HG03354 (cell line): ENCODE measurements at regions not wholly inside any gene's neighbourhood (a gene's known extent, or its start where the extent isn't known, plus 50 kb on each side); places are given as distances from the start of the nearest gene placed in this dataset.

ENCODE experiments used
- ATAC-seq: cut with Tn5 transposase; IDR thresholded peaks from one replicate; pipeline ENCODE4 v1.9.1; 2021; ENCODE audit warnings: mild to moderate bottlenecking; ENCODE audit not compliant: unreplicated experiment, poor library complexity, severe bottlenecking

GRCh38 chr20:11054266-11054993, 380.6 kb upstream of the JAG1 start:
- no peak for ATAC-seq

DNA sequence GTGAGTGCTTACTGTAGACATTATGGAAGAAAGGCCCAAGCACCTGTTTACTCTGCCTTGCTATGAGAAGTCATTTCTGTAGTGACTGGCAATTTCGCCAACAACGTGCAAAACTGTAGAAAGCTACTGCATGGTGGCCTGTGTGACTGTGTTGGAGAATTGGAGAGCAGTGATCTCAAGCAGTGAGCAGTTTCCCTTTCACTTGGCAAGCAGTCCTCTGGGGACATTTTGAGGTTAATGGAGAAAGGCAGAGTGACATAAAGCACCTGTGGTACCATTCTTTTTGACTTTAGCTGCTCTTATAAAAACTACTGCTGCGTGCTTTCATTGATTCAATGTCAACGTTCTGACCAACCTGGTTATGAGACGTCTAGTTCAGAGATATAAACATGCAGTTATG, 382.6 kb upstream of the JAG1 start:
- ATAC-seq = no peak

DNA sequence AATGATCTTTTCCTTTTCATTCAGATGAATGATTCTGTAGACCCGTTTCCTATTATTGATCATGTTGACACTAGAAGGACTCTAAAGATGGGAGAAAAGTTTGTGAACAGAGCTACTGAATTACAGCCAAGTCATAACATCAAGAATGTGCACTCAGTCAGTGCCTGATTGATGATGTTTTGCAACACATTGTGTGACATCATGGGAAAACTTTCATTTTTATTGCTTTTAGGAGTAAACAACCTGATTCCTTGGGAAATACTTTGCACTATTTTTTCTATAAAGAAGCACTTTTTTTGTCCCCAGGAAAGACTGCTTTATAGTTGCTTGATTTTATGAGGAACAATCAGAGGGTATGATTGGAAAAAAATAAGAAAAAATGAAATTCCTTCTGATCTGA, 383.8 kb upstream of the JAG1 start:
- no peak for ATAC-seq

- ATAC-seq = no peak
These were observed 385.9 kb upstream of the JAG1 start for GRCh38 chr20:11059659-11060058.

DNA sequence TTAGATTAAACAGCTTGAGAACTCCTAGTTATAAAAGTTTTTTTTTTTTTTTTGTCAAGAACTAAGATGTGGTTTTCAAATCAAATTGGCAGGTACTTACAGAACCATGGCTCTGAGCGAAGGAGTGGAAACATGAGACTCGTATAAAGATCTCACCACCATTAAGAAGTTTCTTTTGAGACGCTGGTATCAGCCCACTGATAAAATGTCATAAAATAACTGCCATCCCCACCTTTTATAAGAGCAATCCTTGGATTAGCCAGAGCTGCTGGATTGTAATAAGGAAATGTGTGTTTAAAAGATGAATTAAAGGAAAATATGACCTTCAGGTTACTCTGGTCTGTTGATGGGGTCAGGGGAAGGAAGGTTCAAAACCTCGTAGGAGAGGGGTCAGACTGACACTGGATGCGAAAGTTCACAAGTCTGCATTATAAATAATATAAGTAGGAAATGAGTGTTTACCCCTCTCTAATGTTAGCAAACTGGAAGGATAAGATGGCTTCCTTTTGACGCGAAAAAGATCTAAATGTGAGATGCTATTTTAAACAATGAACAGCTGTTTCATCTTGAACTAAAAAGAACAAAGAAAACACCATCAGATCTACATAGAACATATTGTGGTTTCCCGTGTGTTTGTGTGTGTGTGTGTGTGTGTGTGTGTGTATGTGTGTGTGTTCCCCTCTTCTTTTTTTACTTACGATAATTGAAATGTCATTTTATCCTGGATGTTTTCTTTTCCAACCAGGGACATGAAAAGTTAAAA, 386.8 kb upstream of the JAG1 start:
- no peak for ATAC-seq

DNA sequence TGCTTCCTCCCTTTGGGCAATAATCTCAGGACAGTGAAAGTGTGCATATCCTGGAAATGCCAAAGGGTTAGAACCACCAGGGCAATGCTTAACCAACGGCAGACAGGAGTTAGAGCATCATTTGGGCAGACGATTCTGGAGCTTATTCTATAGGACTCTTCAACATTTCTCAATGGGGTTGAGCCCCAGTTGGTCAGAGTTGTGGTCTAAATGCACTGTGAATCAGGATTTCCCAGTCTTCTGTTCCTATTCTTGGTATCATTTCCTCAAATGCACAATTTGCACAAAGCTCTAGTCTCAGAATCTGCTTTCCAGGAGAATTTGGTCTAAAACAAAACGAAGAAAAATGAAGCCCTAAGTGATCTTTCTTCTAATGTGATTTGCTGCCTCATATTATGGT, 389.6 kb upstream of the JAG1 start:
- no peak for ATAC-seq

DNA sequence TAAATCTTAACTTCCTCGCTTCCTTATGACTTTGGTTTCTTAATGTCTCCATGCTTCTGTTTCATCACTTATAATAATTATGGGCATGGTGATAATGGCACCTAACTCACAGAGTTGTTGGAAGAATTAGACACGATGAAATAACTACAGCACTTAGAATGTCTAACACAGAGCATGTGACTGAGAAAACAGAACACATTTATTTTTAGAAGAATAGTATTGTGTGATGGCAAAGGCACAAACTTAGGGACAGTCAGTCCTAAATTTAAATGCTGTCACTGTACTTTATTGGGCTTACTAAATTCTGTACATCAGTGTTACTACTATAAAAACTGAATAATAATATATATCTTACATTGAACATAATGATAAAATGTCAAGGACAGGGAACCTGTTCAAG, 391.1 kb upstream of the JAG1 start:
- ATAC-seq = no peak

DNA sequence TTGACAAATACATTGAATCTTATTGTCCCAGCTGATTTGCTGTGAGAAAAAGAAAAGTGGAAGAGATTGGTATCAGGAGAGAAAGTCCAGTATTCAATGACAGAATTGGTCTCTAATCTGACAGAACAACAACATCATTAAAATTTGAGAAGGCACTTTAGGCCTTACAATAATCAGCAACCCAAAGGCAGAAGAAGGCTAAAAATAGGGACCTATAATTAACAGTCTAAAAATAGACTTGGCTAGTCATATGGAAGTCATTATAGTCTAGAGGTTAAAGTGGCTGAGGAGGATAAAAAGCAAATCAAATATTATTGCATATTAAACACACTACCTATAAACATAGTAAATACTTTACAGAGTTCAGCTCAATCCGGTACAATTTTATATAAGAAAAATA, 393.6 kb upstream of the JAG1 start:
- ATAC-seq = no peak

- ATAC-seq = no peak
These were observed 399.2 kb upstream of the JAG1 start for GRCh38 chr20:11072982-11073381.

DNA sequence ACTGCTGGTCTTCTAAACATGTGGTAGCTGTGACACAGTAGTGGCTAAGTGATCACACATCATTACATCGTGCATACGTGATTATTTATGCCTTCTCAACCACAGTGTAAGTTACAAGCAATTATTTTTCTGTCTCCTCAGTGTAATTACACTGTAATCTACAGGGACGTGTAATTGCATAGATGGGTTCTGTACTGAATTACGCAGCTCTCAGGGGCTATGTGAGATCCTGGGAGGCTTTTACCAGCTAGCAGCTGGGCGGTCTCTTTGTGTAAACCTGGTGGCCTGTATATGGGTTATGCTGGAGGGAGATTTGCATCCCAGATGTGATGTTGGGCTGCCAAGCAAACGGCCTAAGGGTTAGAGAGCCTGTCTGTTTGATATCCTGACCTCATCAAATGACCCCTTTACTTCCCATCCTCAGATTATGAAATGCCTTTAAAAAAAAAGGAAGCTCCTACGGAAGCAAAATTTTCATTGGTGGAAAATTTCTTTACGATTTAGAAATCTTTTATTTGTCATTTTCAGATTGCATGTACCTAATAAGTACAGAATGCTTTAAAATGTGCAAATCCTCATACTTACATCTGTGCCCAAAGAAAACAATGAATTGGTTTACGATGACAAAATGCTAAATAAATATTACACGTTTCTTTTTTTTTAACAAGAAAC, 402.8 kb upstream of the JAG1 start:
- no peak for ATAC-seq

DNA sequence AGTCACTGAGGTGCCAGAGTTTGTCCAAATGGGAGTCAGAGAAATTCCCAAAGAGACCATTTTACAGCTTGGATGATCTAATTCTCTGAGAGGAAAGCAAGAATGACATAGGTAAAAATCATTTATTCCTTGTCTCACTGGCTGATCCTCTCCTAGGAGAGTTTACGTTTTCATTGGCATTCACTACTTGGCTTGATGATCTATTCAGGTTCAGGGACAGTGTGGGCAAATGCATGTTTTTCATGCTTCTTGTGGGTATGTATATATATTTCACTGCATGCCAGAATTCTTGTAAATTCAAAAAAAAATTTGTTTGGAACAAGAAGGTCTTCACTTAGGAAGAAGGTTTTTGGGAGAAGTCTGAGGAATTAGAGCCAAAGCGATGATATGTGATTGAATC, 403.4 kb upstream of the JAG1 start:
- no peak for ATAC-seq

- no peak for ATAC-seq
These were observed 406.2 kb upstream of the JAG1 start for GRCh38 chr20:11080010-11080409.

DNA sequence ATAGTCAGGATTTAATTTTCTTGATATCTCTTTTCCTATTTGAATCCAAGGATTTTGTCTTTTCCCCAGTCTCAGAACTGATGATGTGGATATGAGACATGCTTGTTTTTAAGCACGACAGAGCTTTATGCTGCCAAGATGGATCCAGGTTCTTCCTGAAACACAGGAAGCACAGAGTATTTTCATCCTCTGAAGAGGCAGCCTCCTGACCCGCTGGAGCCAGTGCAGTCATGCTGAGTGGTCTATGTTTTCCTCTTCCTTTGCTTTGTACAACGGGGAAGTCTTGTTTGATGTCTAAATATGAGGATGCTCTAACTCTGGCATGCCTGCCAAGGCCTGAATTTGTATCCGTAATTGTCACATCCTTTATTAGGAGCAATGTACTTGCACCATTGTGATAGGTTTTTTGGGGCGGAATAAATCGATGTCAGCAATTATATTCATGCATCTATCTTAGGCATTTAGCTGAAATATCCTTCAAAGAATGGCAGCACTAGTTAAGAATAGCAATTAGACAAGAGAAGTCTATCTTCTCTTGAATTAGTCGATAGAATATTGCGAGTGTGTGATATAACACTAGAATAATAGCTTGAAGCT, 407.1 kb upstream of the JAG1 start:
- ATAC-seq = no peak

DNA sequence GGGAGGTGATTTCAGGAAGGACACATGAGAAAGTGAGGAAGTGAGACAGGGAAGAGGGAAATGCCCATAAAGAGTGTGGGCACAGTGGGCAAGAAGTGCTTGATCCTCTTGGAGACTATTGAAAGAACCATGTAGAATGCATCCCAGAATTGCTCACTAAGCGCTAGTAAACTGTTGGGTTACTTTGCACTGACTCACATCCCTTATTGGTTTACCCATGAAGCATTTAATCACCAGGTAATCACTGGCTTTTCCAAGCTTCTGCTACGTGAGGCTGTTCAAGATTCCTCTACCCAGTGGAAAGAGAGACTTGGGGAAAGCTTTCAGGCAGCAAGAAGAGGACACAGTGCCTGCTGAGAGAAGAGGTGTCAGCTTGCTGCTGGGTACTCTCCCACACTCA, 410.0 kb upstream of the JAG1 start:
- ATAC-seq = no peak

GRCh38 chr20:11084508-11084907, 410.7 kb upstream of the JAG1 start:
- ATAC-seq = no peak

DNA sequence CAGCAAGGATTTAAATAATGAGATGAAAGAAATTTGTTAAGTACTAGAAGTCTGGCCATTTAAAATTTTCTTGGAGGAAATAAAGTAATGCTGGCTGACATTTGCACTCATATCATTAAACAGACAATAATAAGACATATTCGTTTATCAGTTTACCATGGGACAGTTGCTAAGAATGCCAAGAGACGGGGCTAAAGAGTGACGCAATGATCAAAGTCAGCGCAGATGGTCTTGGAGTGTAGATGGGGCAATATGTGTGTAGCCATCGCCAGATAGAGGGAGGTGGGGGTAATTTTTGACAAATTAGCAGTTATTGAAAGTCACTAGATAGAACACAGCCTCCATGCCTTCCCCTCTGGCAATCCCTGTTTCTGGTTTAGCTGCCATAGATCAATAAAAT, 413.2 kb upstream of the JAG1 start:
- no peak for ATAC-seq

GRCh38 chr20:11090751-11091150, 417.0 kb upstream of the JAG1 start:
- no peak for ATAC-seq

DNA sequence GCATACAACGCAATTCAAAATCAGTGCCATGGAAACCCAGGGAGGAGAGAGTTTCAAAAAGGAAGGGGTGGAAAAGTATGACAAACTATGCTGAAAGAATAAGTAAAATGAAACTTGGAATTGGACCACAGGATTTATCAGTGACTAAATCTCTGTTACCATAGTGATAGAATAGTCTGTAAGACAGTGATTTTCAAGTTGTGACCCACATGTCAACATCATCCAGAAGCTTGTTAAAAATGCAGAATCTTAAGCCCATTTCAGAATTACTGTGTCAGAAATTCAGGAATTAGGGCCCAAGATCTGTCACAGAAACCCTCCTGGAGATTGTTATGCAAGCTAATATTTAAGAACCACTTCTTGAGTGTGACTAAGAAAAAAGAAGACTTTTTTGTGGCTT, 417.7 kb upstream of the JAG1 start:
- ATAC-seq = no peak

- no peak for ATAC-seq
These were observed 418.4 kb upstream of the JAG1 start for GRCh38 chr20:11092151-11092550.

DNA sequence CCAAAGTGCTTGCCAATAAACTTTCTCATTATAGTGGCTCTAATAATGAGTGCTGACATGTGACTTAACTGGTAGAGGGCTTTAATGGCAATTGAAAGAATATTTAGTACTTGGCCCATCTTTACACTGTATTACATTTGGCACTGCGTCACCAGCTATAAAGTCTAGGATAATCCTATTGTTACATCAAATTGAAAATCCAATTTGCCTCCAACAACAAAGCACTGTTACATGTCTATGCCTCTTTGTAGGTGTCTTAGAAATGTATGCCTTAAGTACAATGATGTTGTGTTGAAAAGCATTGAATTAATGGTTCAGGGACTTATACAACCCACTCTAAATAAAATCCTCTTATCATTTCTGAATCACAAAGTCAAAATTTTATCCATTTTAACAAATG, 420.4 kb upstream of the JAG1 start:
- ATAC-seq = no peak

DNA sequence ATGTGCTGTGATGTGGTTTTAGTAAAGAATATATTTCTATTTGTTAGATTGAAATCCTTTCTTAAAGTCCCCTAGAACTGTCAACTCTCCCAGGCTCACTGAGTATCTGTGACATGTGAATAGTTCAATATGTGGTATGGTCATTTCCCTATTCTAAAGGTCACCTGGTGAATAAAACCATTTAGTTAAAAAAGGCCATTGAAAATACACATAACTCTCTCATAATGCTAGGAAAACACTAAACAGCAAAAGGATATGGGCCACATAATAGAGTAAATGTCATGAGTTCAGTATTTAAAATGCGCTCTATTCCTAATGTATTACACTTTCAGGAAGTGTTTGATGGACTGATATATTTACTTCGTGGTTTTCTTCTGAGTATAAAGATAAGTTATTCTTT, 420.9 kb upstream of the JAG1 start:
- no peak for ATAC-seq
